ENCODE measurements at regions not wholly inside any gene's neighbourhood (a gene's known extent, or its start where the extent isn't known, plus 50 kb on each side); places are given as distances from the start of the nearest gene placed in this dataset.

DNA sequence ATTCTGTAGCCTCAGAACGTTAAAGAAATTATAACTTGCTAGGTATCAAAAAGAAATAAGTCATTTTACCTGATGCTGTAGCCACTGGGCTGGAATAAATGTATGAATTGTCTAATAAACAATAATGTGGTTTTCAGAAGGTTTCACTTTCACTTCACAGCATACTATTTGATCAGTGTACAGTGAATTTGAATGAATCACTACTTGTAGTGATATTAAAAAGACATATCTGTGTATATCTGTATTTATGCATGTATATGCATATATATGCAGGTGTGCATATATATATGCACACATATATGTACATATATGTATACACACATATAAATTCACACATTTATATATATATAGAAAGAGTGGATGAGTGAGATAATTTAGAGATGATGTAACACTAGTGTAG, 440.0 kb upstream of the PCDH10 start:
- Mint-ChIP-seq H3K27ac (no peak overlapping the region), H3K36me3 (no peaks in the 10 kb centered on the region), H3K4me3 (no peak overlapping the region), H3K4me1 (peaks cover 2% of the 10 kb centered on the region), H3K27me3 (ENCODE audit: low read depth) (no peaks in the 10 kb centered on the region), H3K9me3 (no peaks in the 10 kb centered on the region)
- TF ChIP-seq, protein P1, sequence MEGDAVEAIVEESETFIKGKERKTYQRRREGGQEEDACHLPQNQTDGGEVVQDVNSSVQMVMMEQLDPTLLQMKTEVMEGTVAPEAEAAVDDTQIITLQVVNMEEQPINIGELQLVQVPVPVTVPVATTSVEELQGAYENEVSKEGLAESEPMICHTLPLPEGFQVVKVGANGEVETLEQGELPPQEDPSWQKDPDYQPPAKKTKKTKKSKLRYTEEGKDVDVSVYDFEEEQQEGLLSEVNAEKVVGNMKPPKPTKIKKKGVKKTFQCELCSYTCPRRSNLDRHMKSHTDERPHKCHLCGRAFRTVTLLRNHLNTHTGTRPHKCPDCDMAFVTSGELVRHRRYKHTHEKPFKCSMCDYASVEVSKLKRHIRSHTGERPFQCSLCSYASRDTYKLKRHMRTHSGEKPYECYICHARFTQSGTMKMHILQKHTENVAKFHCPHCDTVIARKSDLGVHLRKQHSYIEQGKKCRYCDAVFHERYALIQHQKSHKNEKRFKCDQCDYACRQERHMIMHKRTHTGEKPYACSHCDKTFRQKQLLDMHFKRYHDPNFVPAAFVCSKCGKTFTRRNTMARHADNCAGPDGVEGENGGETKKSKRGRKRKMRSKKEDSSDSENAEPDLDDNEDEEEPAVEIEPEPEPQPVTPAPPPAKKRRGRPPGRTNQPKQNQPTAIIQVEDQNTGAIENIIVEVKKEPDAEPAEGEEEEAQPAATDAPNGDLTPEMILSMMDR (IDR thresholded peaks at IDR 0.05; ENCODE audit: unreplicated experiment), result no peak
- no peak for DNase-seq (ENCODE audit: low spot score in 2 of 2, unreplicated experiment in 2 of 2)

DNA sequence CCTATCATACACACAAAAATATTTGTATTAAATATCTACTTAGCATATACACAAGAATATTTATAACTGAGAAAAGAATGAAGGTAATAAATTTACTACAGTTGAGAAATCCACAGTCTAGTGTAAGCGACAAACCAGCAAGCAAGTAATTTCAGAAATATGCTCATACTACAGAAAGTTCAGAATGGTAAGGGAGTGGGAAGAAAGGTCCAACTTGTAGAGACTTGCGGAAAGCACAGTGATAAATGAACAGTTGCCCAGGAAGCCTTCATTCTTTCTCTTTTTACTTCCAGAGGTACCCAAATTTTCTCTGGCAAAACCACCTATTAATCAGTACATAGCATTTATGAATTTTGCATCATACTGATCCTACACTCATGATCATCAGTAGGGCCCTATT, 438.1 kb upstream of the PCDH10 start:
- H3K27ac Mint-ChIP-seq, result no peak overlapping the region
- no peaks in the 10 kb centered on the region for H3K9me3 Mint-ChIP-seq
- H3K36me3 Mint-ChIP-seq, result no peaks in the 10 kb centered on the region
- no peaks in the 10 kb centered on the region for H3K27me3 Mint-ChIP-seq (ENCODE audit: low read depth)
- peaks cover 2% of the 10 kb centered on the region for H3K4me1 Mint-ChIP-seq
- no peak for DNase-seq (ENCODE audit: low spot score in 2 of 2, unreplicated experiment in 2 of 2)
- TF ChIP-seq, protein P1 (IDR thresholded peaks at IDR 0.05; ENCODE audit: unreplicated experiment), result no peak
- H3K4me3 Mint-ChIP-seq, result no peak overlapping the region

DNA sequence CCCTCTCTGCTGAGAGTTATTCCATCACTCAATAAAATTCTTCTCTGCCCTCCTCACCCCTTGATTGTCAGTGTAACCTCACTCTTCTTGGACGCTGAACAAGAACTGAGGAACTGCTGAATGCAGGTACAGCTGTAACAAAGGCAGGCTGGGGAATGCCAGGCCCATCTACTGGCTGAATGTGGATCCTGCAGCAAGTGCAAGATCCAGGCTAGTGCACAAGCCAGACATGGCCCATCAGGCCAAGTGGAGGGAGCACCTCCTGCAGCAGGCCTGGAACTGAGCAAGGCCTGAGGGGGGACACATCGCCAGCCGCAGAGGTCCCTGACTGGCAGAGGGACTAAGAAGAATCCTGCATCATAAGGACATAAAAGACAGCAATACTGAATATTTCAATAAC, 411.8 kb upstream of the PCDH10 start:
- DNase-seq (ENCODE audit: low spot score in 2 of 2, unreplicated experiment in 2 of 2), result no peak
- TF ChIP-seq, protein P1 (IDR thresholded peaks at IDR 0.05; ENCODE audit: unreplicated experiment), result no peak
- Mint-ChIP-seq H3K27me3 (ENCODE audit: low read depth) (no peaks in the 10 kb centered on the region), H3K4me3 (no peak overlapping the region), H3K4me1 (no peaks in the 10 kb centered on the region), H3K9me3 (no peaks in the 10 kb centered on the region), H3K36me3 (no peaks in the 10 kb centered on the region), H3K27ac (no peak overlapping the region)

DNA sequence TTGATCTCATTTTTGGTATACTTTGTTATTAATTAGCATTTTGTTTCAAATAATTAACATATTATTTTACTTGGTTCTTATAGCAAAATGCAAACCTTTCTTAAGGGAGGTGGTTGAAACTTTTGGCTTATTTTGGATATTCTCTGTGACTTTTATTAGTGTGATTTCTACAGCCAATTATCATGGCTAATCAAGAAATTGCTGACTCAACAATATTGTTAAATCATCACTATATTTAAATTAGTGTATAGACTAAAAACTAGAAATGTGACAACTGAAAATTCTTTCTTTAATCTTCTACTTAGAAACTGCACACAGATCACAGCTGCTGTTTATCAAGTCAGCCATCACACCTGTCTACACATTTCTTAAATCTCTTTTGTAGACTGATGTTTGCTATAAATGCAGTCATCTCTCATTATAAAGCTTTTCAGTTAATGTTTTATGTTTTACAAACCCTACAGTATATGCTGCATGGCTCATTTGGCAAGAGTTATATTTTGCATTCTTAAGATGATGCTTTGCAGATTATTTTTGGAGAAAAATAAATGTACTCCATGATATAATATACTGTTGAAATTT, 389.8 kb upstream of the PCDH10 start:
- TF ChIP-seq, protein P1 (IDR thresholded peaks at IDR 0.05; ENCODE audit: unreplicated experiment), result no peak
- Mint-ChIP-seq H3K36me3 (no peaks in the 10 kb centered on the region), H3K4me3 (no peak overlapping the region), H3K27ac (no peak overlapping the region), H3K9me3 (no peaks in the 10 kb centered on the region), H3K27me3 (ENCODE audit: low read depth) (no peaks in the 10 kb centered on the region), H3K4me1 (no peaks in the 10 kb centered on the region)
- DNase-seq (ENCODE audit: low spot score in 2 of 2, unreplicated experiment in 2 of 2), result no peak

DNA sequence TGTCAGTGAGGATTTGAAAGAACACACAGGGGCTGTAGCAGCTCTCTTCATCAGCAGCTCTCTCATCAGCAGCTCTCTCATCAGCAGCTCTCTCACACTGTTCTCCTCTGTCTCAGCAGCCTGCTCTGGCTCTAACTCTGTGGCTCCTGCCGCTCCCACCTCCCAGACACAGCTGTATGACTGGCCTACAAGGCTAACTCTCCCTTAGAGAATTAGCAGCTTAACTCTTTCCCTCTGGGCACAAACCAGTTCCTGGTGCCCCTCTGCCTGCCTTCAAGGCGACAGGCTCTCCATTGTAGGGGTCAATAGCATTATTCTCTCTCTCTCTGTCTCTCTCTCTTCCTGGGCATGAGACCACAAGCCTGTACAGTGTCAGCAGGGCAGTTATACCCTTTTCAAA, 385.6 kb upstream of the PCDH10 start:
- TF ChIP-seq, protein P1 (IDR thresholded peaks at IDR 0.05; ENCODE audit: unreplicated experiment), result no peak
- Mint-ChIP-seq H3K36me3 (no peaks in the 10 kb centered on the region), H3K4me1 (peaks cover 3% of the 10 kb centered on the region), H3K9me3 (no peaks in the 10 kb centered on the region), H3K4me3 (no peak overlapping the region), H3K27ac (no peak overlapping the region), H3K27me3 (ENCODE audit: low read depth) (no peaks in the 10 kb centered on the region)
- DNase-seq (ENCODE audit: low spot score in 2 of 2, unreplicated experiment in 2 of 2), result no peak

DNA sequence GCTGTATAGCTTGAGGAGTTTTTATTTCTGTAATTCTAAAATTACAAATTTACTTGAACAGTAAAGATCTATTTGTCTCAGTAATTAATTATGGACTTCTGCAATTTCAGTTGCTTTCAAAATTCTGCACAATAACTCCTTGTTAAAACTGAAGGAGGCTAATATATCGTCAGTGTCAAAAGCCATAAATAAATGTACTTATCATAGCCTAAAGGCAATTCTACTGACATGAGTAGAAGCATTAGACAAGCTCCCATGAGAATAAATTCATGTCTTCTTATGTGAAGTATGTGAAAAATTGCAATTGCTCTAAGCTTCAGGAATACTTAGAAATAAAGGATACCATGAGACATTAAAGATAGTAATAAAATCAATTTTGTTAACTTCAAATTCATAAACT, 381.2 kb upstream of the PCDH10 start:
- TF ChIP-seq, protein P1 (IDR thresholded peaks at IDR 0.05; ENCODE audit: unreplicated experiment), result no peak
- no peak overlapping the region for H3K27ac Mint-ChIP-seq
- peaks cover 7% of the 10 kb centered on the region for H3K4me1 Mint-ChIP-seq
- no peak overlapping the region for H3K4me3 Mint-ChIP-seq
- DNase-seq (ENCODE audit: low spot score in 2 of 2, unreplicated experiment in 2 of 2), result no peak
- no peaks in the 10 kb centered on the region for H3K27me3 Mint-ChIP-seq (ENCODE audit: low read depth)
- no peaks in the 10 kb centered on the region for H3K36me3 Mint-ChIP-seq
- no peaks in the 10 kb centered on the region for H3K9me3 Mint-ChIP-seq
